Naive thymus-derived CD4-positive, alpha-beta T cell (primary cell): ENCODE measurements at regions not wholly inside any gene's neighbourhood (a gene's known extent, or its start where the extent isn't known, plus 50 kb on each side); places are given as distances from the start of the nearest gene placed in this dataset.

Source experiments
- ATAC-seq: fragments of 150-1000 bp; cut with Tn5 transposase; 2 replicates; pipeline ENCODE4 v1.10.0; 2021; ENCODE audit warnings: mild to moderate bottlenecking, moderate library complexity
- CTCF ChIA-PET: fragments of 350-600 bp; sonication (Branson Sonifier 250); formaldehyde crosslinking; loops from one replicate; lab custom pipeline; 2021; ENCODE audit warnings: antibody characterized with exemption; lab: Charles Lee
- POLR2A ChIA-PET: fragments of 350-600 bp; sonication (Branson Sonifier 250); formaldehyde crosslinking; loops from one replicate; lab custom pipeline; 2021; ENCODE audit warnings: antibody characterized with exemption, inconsistent platforms; lab: Charles Lee
- DNase-seq, 9 donors: peaks; one replicate each; pipeline versions ENCODE4 v3.0.0 to v3.0.0-alpha.2; 2020 to 2022; ENCODE audit warnings: mixed read lengths in 1 of 9
- H3K27ac ChIP-seq: one replicate; pipeline ENCODE4 v1.7.0; 2013; ENCODE audit warnings: mild to moderate bottlenecking, low read depth, low read length, moderate library complexity
- H3K27me3 ChIP-seq, 2 donors: one replicate each; pipeline ENCODE4 v1.7.0; 2013; ENCODE audit warnings: low read length in 2 of 2, mild to moderate bottlenecking in 2 of 2, moderate library complexity in 2 of 2; ENCODE audit not compliant: control insufficient read depth in 2 of 2, insufficient read depth in 2 of 2
- H3K36me3 ChIP-seq, 3 experiments: 1 replicate in 2 of 3; 2 replicates in 1 of 3; pipeline ENCODE4 v1.7.0; 2013; ENCODE audit warnings: low read length in 3 of 3, mild to moderate bottlenecking in 3 of 3, moderate library complexity in 1 of 3; ENCODE audit not compliant: insufficient read depth in 3 of 3, control insufficient read depth in 2 of 3
- H3K4me1 ChIP-seq, 2 donors: one replicate each; pipeline ENCODE4 v1.7.0; 2013; ENCODE audit warnings: low read length in 2 of 2, mild to moderate bottlenecking in 2 of 2, moderate library complexity in 1 of 2; ENCODE audit not compliant: control insufficient read depth in 2 of 2, insufficient read depth in 2 of 2
- H3K4me3 ChIP-seq: 2 replicates; pipeline ENCODE4 v1.7.0; 2013; ENCODE audit warnings: mild to moderate bottlenecking, low read length
- H3K9me3 ChIP-seq, 3 experiments: 1 replicate in 2 of 3; 2 replicates in 1 of 3; pipeline ENCODE4 v1.7.0; 2013; ENCODE audit warnings: low read length in 3 of 3; ENCODE audit not compliant: control insufficient read depth in 2 of 3
- H3K27ac Mint-ChIP-seq, 9 donors: one replicate each; pipeline ENCODE4 v1.8.0; 2020 to 2022; ENCODE audit warnings: mixed read lengths in 9 of 9, mild to moderate bottlenecking in 8 of 9, moderate library complexity in 5 of 9, inconsistent platforms in 2 of 9
- H3K27me3 Mint-ChIP-seq, 5 donors: one replicate each; pipeline ENCODE4 v1.8.0; 2021 to 2022; ENCODE audit warnings: mixed read lengths in 5 of 5, mild to moderate bottlenecking in 1 of 5
- H3K36me3 Mint-ChIP-seq, 5 donors: one replicate each; pipeline ENCODE4 v1.8.0; 2020 to 2022; ENCODE audit warnings: mixed read lengths in 5 of 5, mild to moderate bottlenecking in 3 of 5, inconsistent platforms in 1 of 5
- H3K4me1 Mint-ChIP-seq, 7 donors: one replicate each; pipeline ENCODE4 v1.8.0; 2020 to 2022; ENCODE audit warnings: mixed read lengths in 7 of 7, mild to moderate bottlenecking in 3 of 7, inconsistent platforms in 1 of 7
- H3K4me3 Mint-ChIP-seq, 10 donors: one replicate each; pipeline ENCODE4 v1.8.0; 2020 to 2022; ENCODE audit warnings: mild to moderate bottlenecking in 10 of 10, mixed read lengths in 10 of 10, moderate library complexity in 6 of 10, inconsistent platforms in 2 of 10
- H3K9me3 Mint-ChIP-seq, 11 donors: one replicate each; pipeline ENCODE4 v1.8.0; 2020 to 2022; ENCODE audit warnings: mixed read lengths in 11 of 11, mild to moderate bottlenecking in 4 of 11, inconsistent platforms in 1 of 11, moderate library complexity in 1 of 11
- intact Hi-C, 2 donors: fragments of 100-400 bp; cut with micrococcal nuclease; formaldehyde crosslinking; loops; one replicate each; pipeline ENCODE4 v1.15.1; 2023

GRCh38 chrX:40316502-40316901 is 218.7 kb upstream of the BCOR start:
- no peaks in the 10 kb centered on the region for H3K4me1 ChIP-seq
- Mint-ChIP-seq H3K4me1 (peaks cover 0 to 6% (median 0%) of the 10 kb centered on the region in 7 donors), H3K9me3 (peaks cover 6 to 70% (median 38%) of the 10 kb centered on the region in 11 donors), H3K36me3 (peaks cover 0 to 20% (median 5%) of the 10 kb centered on the region in 5 donors), H3K4me3 (no peak overlapping the region), H3K27ac (no peak overlapping the region), H3K27me3 (no peaks in the 10 kb centered on the region)
- ChIA-PET POLR2A (no interaction called here), CTCF (no interaction called here)
- DNase-seq (no peak), ATAC-seq (no peak)
- no peaks in the 10 kb centered on the region for H3K27me3 ChIP-seq
- H3K27ac ChIP-seq, result no peak overlapping the region
- H3K36me3 ChIP-seq, result no peaks in the 10 kb centered on the region
- no peak overlapping the region for H3K4me3 ChIP-seq
- H3K9me3 ChIP-seq, result peaks cover 0 to 13% (median 0%) of the 10 kb centered on the region in 3 experiments
- intact Hi-C loops, result no loop called here

GRCh38 chrX:40314070-40314469 is 216.3 kb upstream of the BCOR start:
- no peak for DNase-seq
- H3K4me1 Mint-ChIP-seq, result peaks cover 0 to 2% (median 0%) of the 10 kb centered on the region in 7 donors
- Histone ChIP-seq H3K36me3 (no peaks in the 10 kb centered on the region), H3K4me1 (no peaks in the 10 kb centered on the region), H3K4me3 (no peak overlapping the region), H3K27ac (no peak overlapping the region), H3K27me3 (no peaks in the 10 kb centered on the region), H3K9me3 (peaks cover 0 to 13% (median 0%) of the 10 kb centered on the region in 3 experiments)
- ChIA-PET CTCF (no interaction called here), POLR2A (no interaction called here)
- H3K36me3 Mint-ChIP-seq, result peaks cover 0 to 13% (median 5%) of the 10 kb centered on the region in 5 donors
- no peak for ATAC-seq
- peaks cover 6 to 48% (median 26%) of the 10 kb centered on the region in 11 donors for H3K9me3 Mint-ChIP-seq
- H3K27me3 Mint-ChIP-seq, result no peaks in the 10 kb centered on the region
- peak overlapping the region in 1 of 10 donors; percentile 1 for H3K4me3 Mint-ChIP-seq
- intact Hi-C loops, result no loop called here
- no peak overlapping the region for H3K27ac Mint-ChIP-seq

GRCh38 chrX:40313269-40313668 is 215.5 kb upstream of the BCOR start:
- ChIA-PET CTCF (no interaction called here), POLR2A (no interaction called here)
- no peak for DNase-seq
- Histone ChIP-seq H3K27ac (no peak overlapping the region), H3K4me3 (no peak overlapping the region), H3K36me3 (no peaks in the 10 kb centered on the region), H3K27me3 (no peaks in the 10 kb centered on the region), H3K9me3 (peaks cover 0 to 13% (median 0%) of the 10 kb centered on the region in 3 experiments), H3K4me1 (no peaks in the 10 kb centered on the region)
- Mint-ChIP-seq H3K9me3 (peaks cover 6 to 40% (median 22%) of the 10 kb centered on the region in 11 donors), H3K4me1 (no peaks in the 10 kb centered on the region), H3K27me3 (no peaks in the 10 kb centered on the region), H3K36me3 (peaks cover 0 to 13% (median 5%) of the 10 kb centered on the region in 5 donors), H3K27ac (no peak overlapping the region), H3K4me3 (no peak overlapping the region)
- intact Hi-C loops, result no loop called here
- ATAC-seq, result no peak

GRCh38 chrX:40310447-40310846 is 212.7 kb upstream of the BCOR start:
- no peak overlapping the region for H3K27ac ChIP-seq
- H3K4me3 ChIP-seq, result no peak overlapping the region
- no peaks in the 10 kb centered on the region for H3K4me1 Mint-ChIP-seq
- intact Hi-C loops, result no loop called here
- no peak for DNase-seq
- H3K27ac Mint-ChIP-seq, result no peak overlapping the region
- CTCF ChIA-PET, result no interaction called here
- H3K27me3 Mint-ChIP-seq, result no peaks in the 10 kb centered on the region
- peaks cover 0 to under 1% (median 0%) of the 10 kb centered on the region in 3 experiments for H3K9me3 ChIP-seq
- H3K36me3 ChIP-seq, result no peaks in the 10 kb centered on the region
- ATAC-seq, result no peak
- peaks cover 0 to 1% (median 0%) of the 10 kb centered on the region in 5 donors for H3K36me3 Mint-ChIP-seq
- no peaks in the 10 kb centered on the region for H3K27me3 ChIP-seq
- no peak overlapping the region for H3K4me3 Mint-ChIP-seq
- peaks cover 0 to 16% (median 4%) of the 10 kb centered on the region in 11 donors for H3K9me3 Mint-ChIP-seq
- POLR2A ChIA-PET, result no interaction called here
- H3K4me1 ChIP-seq, result no peaks in the 10 kb centered on the region

- intact Hi-C loops, result no loop called here
- Mint-ChIP-seq H3K9me3 (peaks cover 0 to 12% (median 0%) of the 10 kb centered on the region in 11 donors), H3K27ac (no peak overlapping the region), H3K27me3 (no peaks in the 10 kb centered on the region), H3K4me3 (no peak overlapping the region), H3K36me3 (no peaks in the 10 kb centered on the region), H3K4me1 (no peaks in the 10 kb centered on the region)
- no peaks in the 10 kb centered on the region for H3K27me3 ChIP-seq
- ATAC-seq, result no peak
- H3K4me1 ChIP-seq, result no peaks in the 10 kb centered on the region
- no peak for DNase-seq
- no peak overlapping the region for H3K4me3 ChIP-seq
- no peaks in the 10 kb centered on the region for H3K36me3 ChIP-seq
- CTCF ChIA-PET, result no interaction called here
- no peak overlapping the region for H3K27ac ChIP-seq
- POLR2A ChIA-PET, result no interaction called here
- no peaks in the 10 kb centered on the region for H3K9me3 ChIP-seq
These were observed 212.3 kb upstream of the BCOR start for GRCh38 chrX:40310016-40310415.

- no peak overlapping the region for H3K4me3 ChIP-seq
- Mint-ChIP-seq H3K4me1 (peaks cover 0 to 11% (median 0%) of the 10 kb centered on the region in 7 donors), H3K4me3 (no peak overlapping the region), H3K27me3 (no peaks in the 10 kb centered on the region), H3K36me3 (no peaks in the 10 kb centered on the region), H3K9me3 (peaks cover 0 to 5% (median 0%) of the 10 kb centered on the region in 11 donors), H3K27ac (no peak overlapping the region)
- H3K27ac ChIP-seq, result no peak overlapping the region
- H3K9me3 ChIP-seq, result no peaks in the 10 kb centered on the region
- H3K27me3 ChIP-seq, result no peaks in the 10 kb centered on the region
- ATAC-seq, result no peak
- H3K36me3 ChIP-seq, result no peaks in the 10 kb centered on the region
- POLR2A ChIA-PET, result no interaction called here
- DNase-seq, result no peak
- intact Hi-C loops, result no loop called here
- CTCF ChIA-PET, result no interaction called here
- H3K4me1 ChIP-seq, result no peaks in the 10 kb centered on the region
These were observed 210.1 kb upstream of the BCOR start for GRCh38 chrX:40307871-40308270.

- no peak overlapping the region for H3K4me3 Mint-ChIP-seq
- H3K27me3 Mint-ChIP-seq, result no peaks in the 10 kb centered on the region
- intact Hi-C loops, result no loop called here
These were observed 206.4 kb upstream of the BCOR start for GRCh38 chrX:40304115-40304514.

More at GRCh38 chrX:40304115-40304514, 206.4 kb upstream of the BCOR start:
- Mint-ChIP-seq H3K36me3 (no peaks in the 10 kb centered on the region), H3K27ac (no peak overlapping the region), H3K9me3 (peaks cover 0 to 5% (median 0%) of the 10 kb centered on the region in 11 donors), H3K4me1 (peaks cover 0 to 20% (median 0%) of the 10 kb centered on the region in 7 donors)
- ATAC-seq (no peak), DNase-seq (no peak)
- no peaks in the 10 kb centered on the region for H3K9me3 ChIP-seq
- H3K27ac ChIP-seq, result no peak overlapping the region
- peaks cover 0 to 4% of the 10 kb centered on the region in 2 donors for H3K4me1 ChIP-seq
- no peak overlapping the region for H3K4me3 ChIP-seq
- no peaks in the 10 kb centered on the region for H3K27me3 ChIP-seq
- ChIA-PET CTCF (no interaction called here), POLR2A (no interaction called here)
- no peaks in the 10 kb centered on the region for H3K36me3 ChIP-seq
